ENCODE measurements at regions not wholly inside any gene's neighbourhood (a gene's known extent, or its start where the extent isn't known, plus 50 kb on each side); places are given as distances from the start of the nearest gene placed in this dataset.

GRCh38 chr18:24810561-24811305, 350.3 kb downstream of the HRH4 start:
- Histone ChIP-seq H3K36me3 (ENCODE audit: control insufficient read depth in 1 of 2, insufficient read depth in 2 of 2, low read length in 2 of 2) (no peaks in the 10 kb centered on the region), H3K9ac (ENCODE audit: low read length) (no peak overlapping the region), H3K4me1 (ENCODE audit: control insufficient read depth in 1 of 2, insufficient read depth in 2 of 2, low read length in 2 of 2) (no peaks in the 10 kb centered on the region), H3K4ac (ENCODE audit: low read depth, low read length) (no peak overlapping the region), H3K27ac (ENCODE audit: low read depth, low read length) (no peak overlapping the region), H3K4me2 (ENCODE audit: low read length) (no peak overlapping the region), H3K79me1 (ENCODE audit: low read length) (no peaks in the 10 kb centered on the region), H2BK5ac (ENCODE audit: low read depth, low read length, poor library complexity) (no peak overlapping the region), H4K8ac (ENCODE audit: low read depth, low read length) (no peak overlapping the region), H2BK120ac (ENCODE audit: insufficient read depth, low read length, poor library complexity) (no peak overlapping the region), H3K14ac (ENCODE audit: low read length) (no peak overlapping the region), H3K79me2 (ENCODE audit: control insufficient read depth, insufficient read depth, low read length, poor library complexity) (no peaks in the 10 kb centered on the region), H3K9me3 (ENCODE audit: insufficient read depth, low read depth, low read length) (no peaks in the 10 kb centered on the region), H2AK5ac (ENCODE audit: low read length) (no peak overlapping the region), H2BK12ac (ENCODE audit: low read length) (no peak overlapping the region), H3K23ac (ENCODE audit: low read length) (no peak overlapping the region), H2AFZ (ENCODE audit: insufficient read depth, low read length, poor library complexity) (no peak overlapping the region), H3K27me3 (ENCODE audit: insufficient read depth, low read length) (no peaks in the 10 kb centered on the region), H3K18ac (ENCODE audit: low read length) (no peak overlapping the region), H4K91ac (ENCODE audit: low read depth, low read length) (no peak overlapping the region), H4K12ac (ENCODE audit: low read depth, low read length) (no peak overlapping the region), H3K4me3 (ENCODE audit: low read depth, low read length) (no peak overlapping the region)
- no peak for DNase-seq
- no CpG with 5 or more reads among the region's 9 CpGs for WGBS (ENCODE audit: extremely low coverage, insufficient coverage, insufficient read length)

- no peak overlapping the region for H2AK5ac ChIP-seq (ENCODE audit: low read length)
- H3K18ac ChIP-seq (ENCODE audit: low read length) = no peak overlapping the region
- no peak overlapping the region for H3K4me2 ChIP-seq (ENCODE audit: low read length)
- DNase-seq = no peak
- H4K8ac ChIP-seq (ENCODE audit: low read depth, low read length) = no peak overlapping the region
- no peak overlapping the region for H4K12ac ChIP-seq (ENCODE audit: low read depth, low read length)
- no CpG with 5 or more reads among the region's 11 CpGs for WGBS (ENCODE audit: extremely low coverage, insufficient coverage, insufficient read length)
- no peak overlapping the region for H4K91ac ChIP-seq (ENCODE audit: low read depth, low read length)
- no peak overlapping the region for H2BK12ac ChIP-seq (ENCODE audit: low read length)
- no peak overlapping the region for H3K9ac ChIP-seq (ENCODE audit: low read length)
- H2AFZ ChIP-seq (ENCODE audit: insufficient read depth, low read length, poor library complexity) = no peak overlapping the region
- H3K23ac ChIP-seq (ENCODE audit: low read length) = no peak overlapping the region
- H3K4me3 ChIP-seq (ENCODE audit: low read depth, low read length) = no peak overlapping the region
- no peaks in the 10 kb centered on the region for H3K27me3 ChIP-seq (ENCODE audit: insufficient read depth, low read length)
- H3K79me1 ChIP-seq (ENCODE audit: low read length) = no peaks in the 10 kb centered on the region
- no peak overlapping the region for H3K14ac ChIP-seq (ENCODE audit: low read length)
- H3K9me3 ChIP-seq (ENCODE audit: insufficient read depth, low read depth, low read length) = no peaks in the 10 kb centered on the region
- H3K27ac ChIP-seq (ENCODE audit: low read depth, low read length) = no peak overlapping the region
- no peak overlapping the region for H3K4ac ChIP-seq (ENCODE audit: low read depth, low read length)
- H2BK120ac ChIP-seq (ENCODE audit: insufficient read depth, low read length, poor library complexity) = no peak overlapping the region
- no peaks in the 10 kb centered on the region for H3K4me1 ChIP-seq (ENCODE audit: control insufficient read depth in 1 of 2, insufficient read depth in 2 of 2, low read length in 2 of 2)
- H3K79me2 ChIP-seq (ENCODE audit: control insufficient read depth, insufficient read depth, low read length, poor library complexity) = no peaks in the 10 kb centered on the region
- no peaks in the 10 kb centered on the region for H3K36me3 ChIP-seq (ENCODE audit: control insufficient read depth in 1 of 2, insufficient read depth in 2 of 2, low read length in 2 of 2)
- H2BK5ac ChIP-seq (ENCODE audit: low read depth, low read length, poor library complexity) = no peak overlapping the region
These were observed 351.7 kb downstream of the HRH4 start for GRCh38 chr18:24811950-24812681.

- Histone ChIP-seq H2BK5ac (ENCODE audit: low read depth, low read length, poor library complexity) (no peak overlapping the region), H3K79me2 (ENCODE audit: control insufficient read depth, insufficient read depth, low read length, poor library complexity) (no peaks in the 10 kb centered on the region), H2BK120ac (ENCODE audit: insufficient read depth, low read length, poor library complexity) (no peak overlapping the region), H3K9ac (ENCODE audit: low read length) (no peak overlapping the region), H4K8ac (ENCODE audit: low read depth, low read length) (no peak overlapping the region), H3K23ac (ENCODE audit: low read length) (no peak overlapping the region), H3K27me3 (ENCODE audit: insufficient read depth, low read length) (no peaks in the 10 kb centered on the region), H4K12ac (ENCODE audit: low read depth, low read length) (no peak overlapping the region), H2BK12ac (ENCODE audit: low read length) (no peak overlapping the region), H4K91ac (ENCODE audit: low read depth, low read length) (no peak overlapping the region), H3K4me1 (ENCODE audit: control insufficient read depth in 1 of 2, insufficient read depth in 2 of 2, low read length in 2 of 2) (peaks cover 0 to 2% of the 10 kb centered on the region in 2 experiments), H3K14ac (ENCODE audit: low read length) (no peak overlapping the region), H3K4me3 (ENCODE audit: low read depth, low read length) (no peak overlapping the region), H3K9me3 (ENCODE audit: insufficient read depth, low read depth, low read length) (no peaks in the 10 kb centered on the region), H2AK5ac (ENCODE audit: low read length) (no peak overlapping the region), H2AFZ (ENCODE audit: insufficient read depth, low read length, poor library complexity) (no peak overlapping the region), H3K27ac (ENCODE audit: low read depth, low read length) (no peak overlapping the region), H3K79me1 (ENCODE audit: low read length) (no peaks in the 10 kb centered on the region), H3K4me2 (ENCODE audit: low read length) (no peak overlapping the region), H3K36me3 (ENCODE audit: control insufficient read depth in 1 of 2, insufficient read depth in 2 of 2, low read length in 2 of 2) (no peaks in the 10 kb centered on the region), H3K4ac (ENCODE audit: low read depth, low read length) (no peak overlapping the region), H3K18ac (ENCODE audit: low read length) (no peak overlapping the region)
- WGBS (ENCODE audit: extremely low coverage, insufficient coverage, insufficient read length) = no CpG with 5 or more reads among the region's 3 CpGs
- DNase-seq = no peak
These were observed 354.1 kb downstream of the HRH4 start for GRCh38 chr18:24814521-24814920.

- H3K14ac ChIP-seq (ENCODE audit: low read length) = no peak overlapping the region
- H3K27me3 ChIP-seq (ENCODE audit: insufficient read depth, low read length) = no peaks in the 10 kb centered on the region
- H2BK120ac ChIP-seq (ENCODE audit: insufficient read depth, low read length, poor library complexity) = no peak overlapping the region
- H3K9ac ChIP-seq (ENCODE audit: low read length) = no peak overlapping the region
- H3K9me3 ChIP-seq (ENCODE audit: insufficient read depth, low read depth, low read length) = peaks cover 1% of the 10 kb centered on the region
- DNase-seq = no peak
- no peak overlapping the region for H3K18ac ChIP-seq (ENCODE audit: low read length)
- no peak overlapping the region for H4K12ac ChIP-seq (ENCODE audit: low read depth, low read length)
- H3K36me3 ChIP-seq (ENCODE audit: control insufficient read depth in 1 of 2, insufficient read depth in 2 of 2, low read length in 2 of 2) = no peaks in the 10 kb centered on the region
- H3K4ac ChIP-seq (ENCODE audit: low read depth, low read length) = no peak overlapping the region
- no peak overlapping the region for H3K4me2 ChIP-seq (ENCODE audit: low read length)
- H2BK12ac ChIP-seq (ENCODE audit: low read length) = no peak overlapping the region
- no peak overlapping the region for H3K27ac ChIP-seq (ENCODE audit: low read depth, low read length)
- peaks cover 0 to 2% of the 10 kb centered on the region in 2 experiments for H3K4me1 ChIP-seq (ENCODE audit: control insufficient read depth in 1 of 2, insufficient read depth in 2 of 2, low read length in 2 of 2)
- no peaks in the 10 kb centered on the region for H3K79me2 ChIP-seq (ENCODE audit: control insufficient read depth, insufficient read depth, low read length, poor library complexity)
- no peak overlapping the region for H2AK5ac ChIP-seq (ENCODE audit: low read length)
- no CpG with 5 or more reads among the region's 3 CpGs for WGBS (ENCODE audit: extremely low coverage, insufficient coverage, insufficient read length)
- H4K91ac ChIP-seq (ENCODE audit: low read depth, low read length) = no peak overlapping the region
- H3K79me1 ChIP-seq (ENCODE audit: low read length) = no peaks in the 10 kb centered on the region
- H3K4me3 ChIP-seq (ENCODE audit: low read depth, low read length) = no peak overlapping the region
- no peak overlapping the region for H2AFZ ChIP-seq (ENCODE audit: insufficient read depth, low read length, poor library complexity)
- no peak overlapping the region for H2BK5ac ChIP-seq (ENCODE audit: low read depth, low read length, poor library complexity)
- H4K8ac ChIP-seq (ENCODE audit: low read depth, low read length) = no peak overlapping the region
- no peak overlapping the region for H3K23ac ChIP-seq (ENCODE audit: low read length)
These were observed 356.7 kb downstream of the HRH4 start for GRCh38 chr18:24817150-24817549.
